ENCODE measurements at regions not wholly inside any gene's neighbourhood (a gene's known extent, or its start where the extent isn't known, plus 50 kb on each side); places are given as distances from the start of the nearest gene placed in this dataset.

DNA sequence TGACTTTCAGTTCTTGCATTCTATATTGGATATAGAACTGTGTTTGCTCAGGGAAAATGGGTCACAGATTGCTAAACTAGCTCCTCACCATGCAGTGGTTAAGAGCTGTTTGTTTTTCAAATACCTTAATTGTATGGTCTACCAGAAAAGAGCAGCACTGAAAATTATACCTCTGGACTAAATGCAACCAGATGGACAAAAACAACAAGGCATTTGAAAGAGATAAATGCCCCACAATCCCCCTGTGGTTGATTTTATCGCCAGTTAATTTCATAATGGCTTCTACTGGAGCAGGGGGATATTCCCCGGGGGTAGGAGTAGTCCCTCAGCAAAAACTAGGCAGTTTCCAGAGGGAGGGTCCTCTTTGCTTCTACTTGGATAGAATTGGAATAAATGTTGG is 267.9 kb upstream of the TNP1 start:
- DNase-seq (ENCODE audit: low spot score): no peak
- in situ Hi-C loops (cut with HindIII; ENCODE audit: low sequenced_read_pairs): no loop called here

DNA sequence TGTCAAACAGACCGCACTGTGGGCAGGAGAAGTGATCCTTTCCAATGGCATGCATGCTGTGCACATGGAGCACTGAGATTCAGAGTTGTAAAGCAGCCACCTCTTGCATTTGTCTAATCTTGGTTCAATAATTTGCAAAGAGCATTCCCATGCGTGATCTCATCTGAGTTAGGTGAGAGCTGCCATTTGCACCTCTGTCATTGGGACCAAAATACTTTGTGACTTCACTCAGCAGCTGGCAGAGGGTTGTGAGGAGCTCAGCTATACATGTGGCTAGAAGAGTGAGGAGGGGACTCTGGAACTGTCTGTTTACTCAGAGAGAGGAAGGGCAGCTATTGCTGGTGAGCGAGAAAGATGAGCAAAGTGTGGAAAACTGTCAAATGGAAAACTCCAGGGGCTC is 265.1 kb upstream of the TNP1 start:
- in situ Hi-C loops (cut with HindIII; ENCODE audit: low sequenced_read_pairs): no loop called here
- DNase-seq (ENCODE audit: low spot score): no peak

DNA sequence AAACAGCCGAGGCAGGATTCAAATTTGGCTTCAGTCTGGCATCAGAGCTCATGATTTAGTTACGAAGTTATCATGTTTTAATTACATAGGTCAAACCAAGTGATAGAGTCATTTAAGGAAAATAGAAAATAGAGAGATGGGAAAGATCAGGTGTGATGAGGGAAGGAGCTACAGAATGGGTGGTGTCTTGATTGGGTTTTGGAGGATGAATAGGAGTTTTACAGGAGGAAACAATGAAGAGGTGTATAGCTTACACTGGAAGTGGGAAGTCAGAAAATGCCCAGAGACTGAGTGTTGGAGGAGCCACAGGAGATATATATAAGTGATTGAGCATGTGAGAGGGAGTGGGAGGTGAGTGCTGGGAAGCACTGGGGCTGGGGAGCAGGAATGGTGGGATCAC is 264.2 kb upstream of the TNP1 start:
- in situ Hi-C loops (cut with HindIII; ENCODE audit: low sequenced_read_pairs): no loop called here
- DNase-seq (ENCODE audit: low spot score): no peak

DNA sequence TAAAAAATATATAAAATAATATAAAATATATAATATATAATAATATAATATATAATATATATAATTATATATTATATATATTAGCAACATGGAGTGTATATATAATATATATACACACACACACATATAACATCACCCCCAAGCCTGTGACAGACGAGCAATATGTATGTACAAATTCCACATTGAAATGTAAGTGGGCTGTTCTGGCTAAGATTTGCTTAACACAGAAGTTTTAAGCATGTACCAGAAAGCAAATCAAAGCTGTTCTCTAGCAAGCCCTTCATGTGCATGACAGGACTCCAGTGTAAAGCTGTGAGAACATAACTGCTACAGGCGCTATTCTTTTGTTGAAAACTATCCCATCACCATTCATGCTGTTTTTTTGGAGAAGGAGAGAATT is 261.7 kb upstream of the TNP1 start:
- no peak for DNase-seq (ENCODE audit: low spot score)
- in situ Hi-C loops (cut with HindIII; ENCODE audit: low sequenced_read_pairs): no loop called here

DNA sequence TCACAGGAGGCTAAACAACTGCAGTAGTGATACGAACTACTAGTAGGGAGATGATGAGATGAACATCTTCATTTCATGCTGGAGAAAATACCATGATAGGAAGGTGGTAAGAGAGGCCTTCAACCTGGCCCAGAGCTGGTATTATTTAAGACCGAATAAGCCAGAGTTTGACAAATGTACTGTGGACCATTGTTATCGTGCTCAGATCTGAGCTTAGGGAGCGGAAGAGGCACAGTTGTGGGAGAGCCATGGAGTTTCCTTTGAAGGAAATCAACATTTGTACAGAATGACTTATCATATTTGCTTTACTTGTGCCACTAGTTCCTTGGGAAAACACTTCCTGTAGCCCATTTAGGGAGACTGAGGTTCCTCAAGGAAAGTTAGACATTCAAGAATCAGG is 260.6 kb upstream of the TNP1 start:
- no peak for DNase-seq (ENCODE audit: low spot score)
- in situ Hi-C loops (cut with HindIII; ENCODE audit: low sequenced_read_pairs): no loop called here

DNA sequence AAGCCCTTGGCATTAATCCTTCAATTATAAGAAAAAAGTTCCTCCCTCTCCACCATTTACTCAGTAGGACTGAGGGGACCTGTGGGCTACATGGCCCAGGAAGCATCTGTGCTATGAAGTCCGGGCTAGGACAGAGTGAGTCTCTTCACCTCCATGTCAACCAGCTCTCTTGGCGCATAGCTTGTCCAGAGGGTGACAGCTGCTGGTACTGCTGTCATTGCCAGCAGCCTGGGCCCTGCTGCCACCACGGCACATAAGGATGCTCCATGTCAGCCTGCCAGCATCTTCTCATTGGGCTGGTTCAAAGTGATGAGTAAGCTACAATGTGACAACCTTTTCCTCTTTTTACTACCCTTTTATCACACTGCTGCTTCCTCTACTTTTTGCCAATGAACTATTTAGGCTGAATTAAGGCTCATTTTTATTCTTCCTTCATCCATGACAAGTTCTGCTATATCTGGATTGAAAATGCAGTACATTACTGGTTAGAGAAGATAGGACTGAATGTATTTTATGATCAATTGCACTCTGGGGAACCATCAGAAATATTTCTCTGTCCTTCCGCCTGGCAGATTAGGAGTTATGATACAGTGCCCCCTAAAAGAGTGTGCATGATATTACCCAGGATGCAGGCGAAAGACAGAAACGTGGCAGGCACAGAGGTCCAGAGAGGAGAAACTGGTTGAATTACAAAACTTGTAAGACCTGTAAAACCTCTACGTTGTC is 258.9 kb upstream of the TNP1 start:
- in situ Hi-C loops (cut with HindIII; ENCODE audit: low sequenced_read_pairs): no loop called here
- no peak for DNase-seq (ENCODE audit: low spot score)

DNA sequence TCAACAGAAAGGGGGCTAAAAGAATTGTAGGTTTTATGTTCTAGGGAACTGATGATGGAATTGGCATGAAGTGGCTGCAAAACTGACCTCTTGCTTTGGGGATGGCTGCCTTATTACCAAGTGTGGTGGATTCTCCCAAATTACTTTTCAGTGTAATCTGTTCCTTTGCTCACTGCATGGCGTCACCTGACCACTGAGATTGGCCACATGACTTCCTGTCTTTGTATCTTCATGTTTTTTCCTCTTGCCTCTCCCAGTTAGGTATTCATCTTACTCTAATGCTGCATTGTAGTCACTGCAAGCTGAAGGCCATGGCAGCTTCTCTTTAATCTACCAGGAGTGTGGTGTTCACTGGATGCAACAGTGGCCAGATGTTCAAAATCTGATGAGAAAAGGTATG is 257.7 kb upstream of the TNP1 start:
- DNase-seq (ENCODE audit: low spot score): no peak
- in situ Hi-C loops (cut with HindIII; ENCODE audit: low sequenced_read_pairs): no loop called here

DNA sequence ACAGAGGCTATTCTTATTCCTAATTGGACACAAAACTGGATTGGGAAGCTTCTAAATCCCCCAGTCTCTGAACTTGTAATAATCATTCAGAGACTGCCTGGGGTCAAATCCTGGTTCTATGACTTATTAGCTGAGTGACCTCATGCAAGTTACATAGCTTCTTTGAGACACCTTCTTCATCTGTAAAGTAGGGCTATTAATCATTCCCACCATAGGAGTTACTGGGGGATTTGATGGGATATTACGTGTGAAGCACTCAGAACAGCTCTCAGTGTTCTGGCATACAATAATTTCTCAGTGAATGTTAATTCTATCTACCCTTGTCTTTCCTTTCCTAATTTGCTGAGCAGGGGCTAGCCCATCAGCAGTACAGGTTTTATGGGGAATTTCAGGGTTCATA is 256.7 kb upstream of the TNP1 start:
- DNase-seq (ENCODE audit: low spot score): no peak
- in situ Hi-C loops (cut with HindIII; ENCODE audit: low sequenced_read_pairs): no loop called here

DNA sequence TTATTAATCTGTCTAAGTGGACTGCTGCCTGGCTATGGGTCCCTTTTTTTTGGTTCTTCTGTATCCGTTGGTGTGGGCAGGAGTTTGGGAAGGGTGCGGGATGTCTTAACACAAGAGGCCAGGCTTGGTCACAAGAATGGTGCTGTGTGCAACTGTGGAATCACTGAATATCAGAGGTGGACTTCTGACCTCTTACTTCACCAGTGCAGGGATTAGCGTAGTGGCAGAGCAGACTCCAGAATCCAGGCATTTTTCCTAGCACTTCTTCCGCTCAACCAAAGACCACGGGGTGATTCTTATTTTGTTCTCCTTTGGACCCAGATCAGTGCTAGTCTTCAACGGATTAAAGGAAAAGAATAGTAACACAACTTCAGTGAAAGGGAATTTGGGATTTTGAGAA is 254.3 kb upstream of the TNP1 start:
- in situ Hi-C loops (cut with HindIII; ENCODE audit: low sequenced_read_pairs): no loop called here
- DNase-seq (ENCODE audit: low spot score): no peak

DNA sequence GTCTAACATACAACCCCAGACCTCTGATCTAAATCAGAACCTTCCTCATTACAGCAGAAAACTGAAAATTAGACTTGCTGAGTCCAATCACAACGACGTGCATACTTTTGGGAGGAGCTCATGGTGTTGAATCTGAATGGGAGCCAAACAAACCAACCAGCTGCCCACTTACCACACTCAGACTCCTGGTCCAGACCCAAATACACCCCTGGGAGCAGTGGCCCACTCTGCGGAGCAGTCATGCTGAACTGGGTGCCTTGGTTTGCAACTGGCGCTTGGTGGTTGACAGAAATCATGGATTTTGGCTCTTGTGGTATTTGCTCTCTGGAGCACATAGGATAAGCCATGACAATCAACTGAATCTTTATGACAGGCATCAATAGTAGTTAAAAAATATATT is 253.6 kb upstream of the TNP1 start:
- no peak for DNase-seq (ENCODE audit: low spot score)
- in situ Hi-C loops (cut with HindIII; ENCODE audit: low sequenced_read_pairs): no loop called here

DNA sequence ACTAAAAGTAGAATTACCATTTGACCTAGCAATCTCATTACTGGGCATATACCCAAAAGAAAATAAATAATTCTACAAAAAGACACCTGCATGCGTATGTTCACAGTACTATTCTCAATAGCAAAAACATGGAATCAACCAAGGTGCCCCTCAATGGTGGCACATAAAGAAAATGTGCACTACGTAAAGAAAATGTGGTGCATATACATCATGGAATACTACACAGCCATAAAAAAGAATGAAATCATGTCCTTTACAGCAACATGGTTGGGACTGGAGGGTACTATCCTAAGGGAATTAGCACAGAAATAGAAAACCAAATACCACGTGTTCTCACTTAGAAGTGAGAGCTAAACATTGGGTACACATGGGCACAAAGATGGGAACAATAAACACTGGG is 250.7 kb upstream of the TNP1 start:
- DNase-seq (ENCODE audit: low spot score): no peak
- in situ Hi-C loops (cut with HindIII; ENCODE audit: low sequenced_read_pairs): no loop called here

DNA sequence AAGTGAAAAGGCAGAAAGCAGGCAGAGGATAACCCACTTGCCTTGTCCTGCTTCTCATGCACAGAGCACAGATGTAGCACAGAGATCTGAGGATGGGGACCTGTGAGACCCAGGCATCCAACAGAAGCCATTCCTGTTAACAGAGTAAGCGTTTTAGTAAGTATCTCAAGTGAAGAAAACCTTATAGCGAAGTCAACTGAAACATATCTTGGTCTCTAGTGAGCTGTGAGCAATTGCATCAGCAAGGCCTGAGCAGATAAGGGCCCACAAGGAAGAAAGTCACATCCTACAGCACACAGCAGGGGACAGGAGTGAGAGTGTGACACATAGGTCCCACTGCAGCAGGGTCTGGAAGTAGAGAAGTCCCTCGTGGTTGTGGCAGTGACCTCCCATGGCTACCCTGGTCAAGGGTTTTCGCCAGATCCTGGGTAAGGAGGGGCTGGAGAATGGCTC is 248.7 kb upstream of the TNP1 start:
- no peak for DNase-seq (ENCODE audit: low spot score)
- in situ Hi-C loops (cut with HindIII; ENCODE audit: low sequenced_read_pairs): no loop called here

DNA sequence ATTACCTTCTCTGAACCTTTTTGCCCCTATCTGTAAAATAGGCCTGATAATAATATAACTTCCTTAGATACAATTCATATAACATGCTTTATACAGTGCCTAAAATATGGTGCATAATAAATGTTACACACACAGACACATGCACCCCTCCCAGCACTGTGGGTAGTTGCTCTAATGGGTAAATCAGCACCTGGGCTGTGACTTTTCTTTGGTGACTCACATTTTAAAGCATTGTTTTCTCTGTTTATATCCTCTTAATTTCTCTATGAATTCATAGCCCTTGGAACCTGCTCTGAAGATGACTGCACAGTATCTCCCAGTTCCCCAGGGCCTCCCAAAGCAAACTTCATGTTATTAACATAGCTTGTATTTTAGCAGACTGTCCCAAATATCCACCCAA is 248.2 kb upstream of the TNP1 start:
- in situ Hi-C loops (cut with HindIII; ENCODE audit: low sequenced_read_pairs): no loop called here
- no peak for DNase-seq (ENCODE audit: low spot score)

DNA sequence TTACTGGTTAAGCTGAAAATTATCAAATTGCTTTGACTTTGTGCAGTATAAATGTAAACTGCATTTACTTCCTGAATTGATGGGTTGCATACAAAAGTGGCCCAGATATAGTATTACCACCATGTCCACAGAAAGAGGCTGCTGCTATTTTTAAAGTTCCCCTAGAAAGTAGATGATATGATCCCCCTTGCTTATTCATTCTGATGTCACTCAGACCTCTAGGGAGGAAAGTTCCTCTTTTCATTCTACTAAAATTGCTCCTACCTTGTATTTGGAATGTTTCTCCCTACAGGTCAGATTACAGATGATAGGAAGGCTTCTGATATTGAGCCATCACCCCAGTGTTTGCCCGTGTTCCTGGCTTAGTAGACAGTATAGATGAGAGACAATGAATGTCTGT is 247.6 kb upstream of the TNP1 start:
- in situ Hi-C loops (cut with HindIII; ENCODE audit: low sequenced_read_pairs): no loop called here
- no peak for DNase-seq (ENCODE audit: low spot score)

DNA sequence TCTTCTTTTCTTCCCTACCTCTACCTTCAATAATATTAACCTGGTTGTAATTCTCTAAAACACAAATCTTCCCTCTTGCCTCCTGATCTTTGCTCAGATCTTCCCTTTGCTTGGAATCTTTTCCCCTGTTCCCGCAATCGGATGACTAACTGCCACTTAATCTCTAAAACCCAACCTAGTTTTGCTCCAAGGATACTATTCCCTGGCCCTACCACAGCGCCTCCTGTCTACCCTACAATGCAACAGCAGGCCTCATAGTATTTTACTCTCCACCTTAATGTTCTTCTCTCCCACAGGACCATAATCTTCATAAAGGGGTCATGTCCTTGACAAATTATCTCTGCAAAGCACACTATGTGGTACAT is 246.8 kb upstream of the TNP1 start:
- DNase-seq (ENCODE audit: low spot score): no peak
- in situ Hi-C loops (cut with HindIII; ENCODE audit: low sequenced_read_pairs): no loop called here

DNA sequence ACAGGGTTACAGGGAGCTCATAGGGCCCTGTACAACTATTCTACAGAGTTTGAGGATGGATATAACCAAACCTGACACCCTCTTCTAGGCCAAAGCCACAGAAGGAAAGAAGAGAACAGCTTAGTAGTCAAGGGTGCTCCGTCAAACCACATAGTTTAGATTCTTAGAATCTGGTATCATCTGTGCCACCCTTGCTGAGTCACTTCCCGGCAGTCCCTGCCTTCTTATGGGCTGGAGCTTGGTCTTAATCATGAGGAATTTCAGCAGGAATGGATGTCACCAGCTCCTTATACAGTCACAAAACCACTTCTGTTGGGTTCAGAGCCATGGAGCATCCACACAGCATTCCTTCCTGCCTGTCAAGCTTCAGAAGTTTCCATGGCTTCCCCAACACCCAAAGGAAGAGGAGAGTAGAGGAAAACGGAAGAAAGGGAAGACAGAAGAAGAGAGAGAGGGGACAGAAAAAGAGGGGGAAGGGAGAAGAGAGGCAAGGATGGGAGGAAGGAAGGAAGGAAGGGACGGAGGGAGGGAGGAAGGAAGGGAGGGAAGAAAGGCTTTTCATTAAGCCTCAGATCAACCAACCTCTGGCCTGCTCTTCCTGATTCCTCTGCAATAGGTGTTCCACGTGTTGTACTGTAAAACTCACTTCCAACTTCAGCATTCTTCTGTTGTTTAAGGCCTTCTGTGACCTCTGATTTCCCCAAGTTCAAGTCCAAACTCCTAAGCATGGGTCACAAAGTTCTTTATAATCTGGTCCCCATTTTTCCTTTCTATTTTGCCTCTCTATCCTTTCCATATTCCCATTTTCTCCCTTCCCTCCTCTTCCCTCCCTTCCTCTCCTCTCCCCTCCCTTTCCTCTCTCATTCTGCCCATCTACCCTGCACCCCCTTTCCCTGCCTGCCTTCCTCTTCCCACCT is 246.1 kb upstream of the TNP1 start:
- in situ Hi-C loops (cut with HindIII; ENCODE audit: low sequenced_read_pairs): no loop called here
- DNase-seq (ENCODE audit: low spot score): no peak

DNA sequence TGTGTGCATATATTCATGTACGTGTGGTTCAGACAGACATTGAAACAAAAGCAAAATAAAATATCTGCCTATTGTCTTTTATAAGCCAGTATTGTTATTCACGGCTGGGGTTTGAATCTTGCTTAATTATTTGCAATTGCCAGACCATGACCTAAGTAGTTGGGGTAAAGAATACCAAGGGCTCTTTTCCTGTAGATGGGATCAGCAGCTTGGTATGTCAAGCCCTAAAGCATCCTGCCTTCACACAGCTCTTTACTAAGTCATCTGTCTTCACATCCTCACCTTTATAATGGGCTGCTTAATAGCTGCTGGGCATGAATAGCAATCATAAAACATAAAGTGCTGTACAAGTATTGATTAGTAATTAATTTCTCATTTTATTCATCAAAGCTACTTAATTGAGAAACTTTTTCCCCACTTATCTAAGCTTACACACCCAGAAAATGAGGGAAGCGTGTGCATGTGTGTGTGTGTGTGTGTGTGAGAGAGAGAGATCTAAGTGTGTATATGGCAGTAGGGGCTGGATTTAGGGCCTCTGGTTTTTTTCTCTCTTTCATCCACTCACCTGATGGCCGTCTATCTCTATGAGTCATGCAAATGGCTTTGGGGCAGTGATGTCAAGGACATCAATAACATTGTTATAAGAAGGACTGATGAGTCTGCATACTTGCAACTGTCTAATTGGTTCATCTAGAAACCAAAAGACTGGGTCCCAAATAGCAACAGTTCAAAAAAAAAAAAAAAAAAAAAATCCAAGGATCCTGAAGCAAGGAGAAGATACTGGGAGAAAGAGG is 244.1 kb upstream of the TNP1 start:
- in situ Hi-C loops (cut with HindIII; ENCODE audit: low sequenced_read_pairs): no loop called here
- DNase-seq (ENCODE audit: low spot score): no peak

DNA sequence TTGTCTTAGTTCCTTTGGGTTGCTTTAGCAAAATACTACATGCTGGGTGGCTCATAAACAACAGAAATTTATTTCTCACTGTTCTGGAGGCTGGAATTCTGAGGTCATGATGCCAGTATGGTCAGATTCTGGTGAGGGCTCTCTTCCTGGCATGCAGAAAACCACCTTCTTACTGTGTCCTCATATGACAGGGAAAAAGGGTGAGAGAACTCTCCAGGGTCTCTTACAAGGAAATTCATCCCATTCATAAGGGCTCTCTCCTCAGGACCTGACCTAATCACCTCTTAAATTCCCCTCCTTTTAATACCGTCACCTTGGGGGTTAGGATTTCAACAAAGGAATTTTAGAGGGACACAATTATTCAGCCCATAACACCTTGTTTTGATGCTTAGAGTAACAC is 243.1 kb upstream of the TNP1 start:
- in situ Hi-C loops (cut with HindIII; ENCODE audit: low sequenced_read_pairs): no loop called here
- DNase-seq (ENCODE audit: low spot score): no peak

DNA sequence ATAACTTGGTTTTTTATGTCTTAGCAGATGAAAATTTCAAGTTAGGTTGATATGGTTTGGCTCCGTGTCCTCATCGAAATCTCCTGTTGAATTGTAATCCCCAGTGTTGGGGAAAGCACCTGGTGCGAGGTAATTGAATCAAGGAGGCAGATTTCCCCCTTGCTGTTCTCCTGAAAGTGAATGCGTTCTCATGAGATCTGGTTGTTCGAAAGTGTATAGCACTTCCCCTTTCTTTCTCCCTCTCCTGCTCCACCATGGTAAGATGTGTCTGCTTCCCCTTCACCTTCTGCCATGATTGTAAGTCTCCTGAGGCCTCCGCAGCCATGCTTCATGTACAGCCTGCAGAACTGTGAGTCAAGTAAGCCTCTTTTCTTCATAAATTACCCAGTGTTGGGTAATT is 242.1 kb upstream of the TNP1 start:
- DNase-seq (ENCODE audit: low spot score): no peak
- in situ Hi-C loops (cut with HindIII; ENCODE audit: low sequenced_read_pairs): no loop called here

DNA sequence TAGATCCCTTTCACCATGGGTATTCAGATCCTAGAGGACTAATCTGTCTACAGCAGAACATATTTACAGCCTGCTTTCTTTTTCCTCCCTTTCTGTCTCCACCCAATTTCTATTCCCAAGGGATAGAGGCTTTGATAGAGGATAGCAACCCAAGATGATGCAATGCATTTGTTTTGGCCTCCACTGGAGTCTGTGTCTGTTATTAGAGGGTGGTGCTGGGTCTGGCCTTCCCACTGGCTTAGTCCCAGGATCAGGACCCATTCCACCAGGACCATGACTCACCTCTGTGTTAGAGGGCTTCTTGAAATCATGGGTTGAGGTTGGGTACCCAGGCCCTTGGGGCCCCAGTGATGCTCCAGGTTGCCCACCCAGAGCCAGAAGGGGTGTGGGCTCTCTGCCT is 239.7 kb upstream of the TNP1 start:
- in situ Hi-C loops (cut with HindIII; ENCODE audit: low sequenced_read_pairs): no loop called here
- no peak for DNase-seq (ENCODE audit: low spot score)

All from G401 (cell line).